Retinal pigment epithelial cell (primary cell): ENCODE measurements at regions not wholly inside any gene's neighbourhood (a gene's known extent, or its start where the extent isn't known, plus 50 kb on each side); places are given as distances from the start of the nearest gene placed in this dataset.

Experiments used
- DNase-seq: peaks from one replicate; pipeline ENCODE4 v3.0.0-alpha.2; 2010; ENCODE audit warnings: low read depth
- H3K4me3 ChIP-seq: 2 replicates; pipeline ENCODE4 v1.5.1; 2011; ENCODE audit warnings: mild to moderate bottlenecking, low read length, control low read depth, moderate library complexity
- TF ChIP-seq, protein P1 (sequence below): conservative IDR thresholded peaks from 2 replicates; pipeline ENCODE4 v1.5.1; 2011; ENCODE audit warnings: low read depth, low read length, control low read depth, inconsistent platforms

DNA sequence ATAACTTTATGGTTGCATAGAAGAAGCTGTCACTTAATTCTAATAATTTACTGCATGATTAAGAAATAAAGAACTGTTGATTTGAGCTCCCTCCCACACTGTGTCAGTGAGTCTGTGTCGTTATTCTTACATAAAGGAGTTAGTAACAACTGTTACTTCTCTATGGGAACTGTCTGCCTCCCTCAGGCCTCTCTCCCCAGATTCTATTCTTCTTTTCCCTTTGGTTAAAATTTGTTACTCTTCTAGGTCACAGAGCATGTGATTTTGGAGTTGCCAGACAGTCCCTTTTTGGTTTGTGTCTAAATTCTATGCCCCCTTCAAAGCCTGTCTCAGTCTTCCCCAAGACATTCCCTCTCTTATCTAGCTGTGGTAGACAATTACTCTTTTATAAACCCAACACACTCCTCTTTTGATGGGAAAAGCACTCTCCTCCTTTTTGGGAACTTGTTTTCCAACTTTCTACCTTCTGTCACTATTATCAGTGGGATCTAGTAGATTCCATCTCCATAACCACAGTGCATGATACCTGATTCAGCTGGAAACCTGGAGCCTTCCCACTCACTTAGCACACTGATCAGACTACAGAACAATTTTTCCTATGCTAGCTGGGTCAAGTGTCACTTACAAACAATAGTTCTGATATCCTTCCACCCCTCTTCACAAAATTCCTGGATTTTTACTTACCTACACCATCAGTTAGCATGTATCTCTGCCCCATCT, 422.1 kb upstream of the TGFBR2 start:
- TF ChIP-seq, protein P1, sequence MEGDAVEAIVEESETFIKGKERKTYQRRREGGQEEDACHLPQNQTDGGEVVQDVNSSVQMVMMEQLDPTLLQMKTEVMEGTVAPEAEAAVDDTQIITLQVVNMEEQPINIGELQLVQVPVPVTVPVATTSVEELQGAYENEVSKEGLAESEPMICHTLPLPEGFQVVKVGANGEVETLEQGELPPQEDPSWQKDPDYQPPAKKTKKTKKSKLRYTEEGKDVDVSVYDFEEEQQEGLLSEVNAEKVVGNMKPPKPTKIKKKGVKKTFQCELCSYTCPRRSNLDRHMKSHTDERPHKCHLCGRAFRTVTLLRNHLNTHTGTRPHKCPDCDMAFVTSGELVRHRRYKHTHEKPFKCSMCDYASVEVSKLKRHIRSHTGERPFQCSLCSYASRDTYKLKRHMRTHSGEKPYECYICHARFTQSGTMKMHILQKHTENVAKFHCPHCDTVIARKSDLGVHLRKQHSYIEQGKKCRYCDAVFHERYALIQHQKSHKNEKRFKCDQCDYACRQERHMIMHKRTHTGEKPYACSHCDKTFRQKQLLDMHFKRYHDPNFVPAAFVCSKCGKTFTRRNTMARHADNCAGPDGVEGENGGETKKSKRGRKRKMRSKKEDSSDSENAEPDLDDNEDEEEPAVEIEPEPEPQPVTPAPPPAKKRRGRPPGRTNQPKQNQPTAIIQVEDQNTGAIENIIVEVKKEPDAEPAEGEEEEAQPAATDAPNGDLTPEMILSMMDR = no peak
- H3K4me3 ChIP-seq = no peak overlapping the region
- no peak for DNase-seq

DNA sequence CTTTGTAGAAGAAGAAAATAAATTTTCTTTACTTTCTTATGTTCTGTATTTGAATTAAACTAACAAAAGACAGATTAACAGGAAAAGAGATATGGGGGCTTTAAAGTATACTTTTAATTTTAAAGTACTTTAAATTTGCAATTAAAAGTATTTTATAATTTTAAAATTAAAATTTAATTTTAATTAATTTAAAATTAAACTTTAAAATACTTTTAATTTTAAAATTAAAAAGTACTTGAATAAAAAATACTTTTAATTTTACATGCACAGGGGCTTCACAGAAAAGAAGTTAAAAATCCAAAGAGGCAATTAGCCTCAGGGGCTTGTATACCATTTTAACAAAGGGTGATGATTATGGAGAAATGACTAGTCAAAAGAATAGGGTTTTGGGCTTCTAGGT, 420.5 kb upstream of the TGFBR2 start:
- TF ChIP-seq, protein P1 = no peak
- no peak for DNase-seq
- no peak overlapping the region for H3K4me3 ChIP-seq

DNA sequence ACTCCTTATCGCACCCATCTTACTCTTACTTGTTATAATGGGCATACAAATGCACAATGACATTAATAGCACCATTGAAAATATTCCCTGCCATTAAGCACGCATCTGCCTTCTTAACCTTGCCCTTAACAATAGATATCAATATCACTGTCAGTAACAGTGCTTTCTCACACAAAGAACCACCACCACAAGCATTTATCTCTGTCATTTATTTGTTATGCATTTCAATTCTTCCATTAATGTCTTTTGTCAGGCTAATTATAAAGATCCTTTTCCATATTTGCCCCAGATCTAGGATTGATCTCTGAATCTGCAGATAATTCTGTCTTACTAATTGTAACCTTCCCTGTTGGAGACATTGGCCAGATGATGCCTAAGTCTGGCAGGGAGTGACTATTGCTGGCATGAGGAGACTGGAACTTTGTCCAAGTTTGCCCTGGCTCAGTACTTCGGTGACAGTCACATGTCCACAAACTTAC, 419.6 kb upstream of the TGFBR2 start:
- DNase-seq = no peak
- TF ChIP-seq, protein P1 = no peak
- no peak overlapping the region for H3K4me3 ChIP-seq

DNA sequence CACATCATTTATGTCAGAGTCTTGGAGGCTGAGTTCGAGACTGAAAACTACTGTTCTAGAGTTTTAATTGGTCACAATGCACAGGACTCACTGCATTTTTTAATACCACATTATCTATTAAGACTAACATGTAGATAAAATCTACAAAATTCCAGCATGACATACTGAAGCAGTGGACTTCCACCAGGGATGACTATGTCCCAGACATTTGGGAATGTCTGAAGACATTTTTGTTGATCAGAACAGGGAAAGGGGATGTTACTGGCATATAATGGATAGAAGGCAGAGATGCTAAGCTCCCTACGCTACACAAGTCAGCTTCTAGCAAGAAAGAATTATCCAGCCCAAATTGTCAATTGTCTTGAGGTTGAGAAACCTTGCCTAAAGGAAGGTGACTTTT, 419.0 kb upstream of the TGFBR2 start:
- DNase-seq = no peak
- no peak overlapping the region for H3K4me3 ChIP-seq
- TF ChIP-seq, protein P1 = no peak

DNA sequence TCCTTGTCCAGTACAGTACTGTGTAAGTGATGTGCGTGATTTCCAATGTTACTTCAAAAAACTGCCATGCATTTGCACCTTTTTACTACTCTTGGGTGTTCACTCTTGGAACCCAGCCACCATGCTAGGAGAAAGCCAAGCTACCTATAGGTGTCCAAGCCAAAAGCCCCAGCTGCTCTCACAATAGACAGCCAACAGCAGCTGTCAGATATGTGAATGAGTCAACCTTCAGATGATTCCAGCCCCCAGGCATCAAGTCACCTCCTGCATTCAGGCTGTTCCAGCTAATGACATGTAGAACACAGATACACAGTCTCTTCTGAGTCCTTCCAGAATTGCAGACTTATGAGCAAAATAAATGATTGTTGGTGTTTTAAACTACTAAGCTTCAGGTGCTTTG, 417.7 kb upstream of the TGFBR2 start:
- TF ChIP-seq, protein P1 = no peak
- DNase-seq = no peak
- H3K4me3 ChIP-seq = no peak overlapping the region

DNA sequence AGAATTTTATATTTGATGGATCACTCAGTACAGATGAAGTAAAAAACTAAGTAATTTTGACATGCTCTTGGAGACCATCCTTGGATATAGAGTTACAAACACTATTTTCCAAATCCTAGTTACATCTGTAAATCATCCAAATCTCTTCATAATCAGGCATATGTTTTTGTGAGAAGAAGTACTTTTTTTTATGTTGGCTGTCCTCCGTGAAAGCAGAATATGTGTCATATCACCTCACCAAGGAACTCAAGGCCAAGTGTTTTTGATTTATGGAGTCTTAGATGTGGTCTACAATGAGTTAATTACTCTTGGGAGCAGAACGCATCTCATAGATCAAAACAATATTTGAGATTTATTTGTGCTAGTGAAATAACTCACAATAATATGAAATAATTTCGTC, 416.5 kb upstream of the TGFBR2 start:
- TF ChIP-seq, protein P1 = no peak
- DNase-seq = no peak
- no peak overlapping the region for H3K4me3 ChIP-seq

DNA sequence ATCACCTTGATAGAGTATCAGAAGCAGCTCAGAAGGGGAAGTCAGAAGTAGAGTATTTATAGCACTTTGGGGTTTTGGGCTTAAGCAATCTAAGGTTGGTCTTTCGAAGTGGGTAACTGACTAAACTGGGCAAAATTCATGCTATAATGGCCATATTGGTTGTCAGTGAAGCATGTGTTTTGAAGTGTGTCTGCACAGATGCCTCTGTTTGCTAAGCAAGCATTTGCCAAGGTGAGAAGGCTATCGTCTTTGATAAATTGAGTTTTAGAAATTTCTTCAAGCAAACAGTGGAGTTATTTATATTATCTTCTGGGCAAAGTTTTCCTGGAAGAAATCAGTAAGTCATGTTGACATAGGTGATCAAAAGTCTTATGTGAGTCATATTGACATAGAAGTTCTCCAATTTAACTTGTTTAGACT, 412.8 kb upstream of the TGFBR2 start:
- TF ChIP-seq, protein P1 = no peak
- no peak for DNase-seq
- H3K4me3 ChIP-seq = no peak overlapping the region
